Fibroblast of villous mesenchyme (primary cell): ENCODE measurements at regions not wholly inside any gene's neighbourhood (a gene's known extent, or its start where the extent isn't known, plus 50 kb on each side); places are given as distances from the start of the nearest gene placed in this dataset.
A peak's percentile ranks its signal among the peaks of the same experiment; 100 is the strongest.

Source experiments
- DNase-seq: peaks from one replicate; pipeline ENCODE4 v3.0.0-alpha.2; 2010; ENCODE audit warnings: low read depth
- H3K4me3 ChIP-seq: 2 replicates; pipeline ENCODE4 v1.5.1; 2011; ENCODE audit warnings: low read depth, mild to moderate bottlenecking, low read length
- CTCF ChIP-seq: IDR thresholded peaks from 2 replicates; pipeline ENCODE4 v1.5.1; 2012; ENCODE audit warnings: low read depth, mild to moderate bottlenecking, low read length; ENCODE audit not compliant: insufficient read depth

GRCh38 chr13:79998381-79998880, 342.5 kb downstream of the SPRY2 start:
- TF ChIP-seq CTCF, result no peak
- no peak overlapping the region for H3K4me3 ChIP-seq
- DNase-seq, result no peak

- TF ChIP-seq CTCF, result no peak
- DNase-seq, result no peak
Observed at GRCh38 chr13:79997244-79997643, 343.7 kb downstream of the SPRY2 start.

GRCh38 chr13:79995334-79995733, 345.6 kb downstream of the SPRY2 start:
- no peak overlapping the region for H3K4me3 ChIP-seq
- no peak for TF ChIP-seq CTCF
- peak; percentile 68 for DNase-seq

More at GRCh38 chr13:79997244-79997643, 343.7 kb downstream of the SPRY2 start:
- H3K4me3 ChIP-seq, result no peak overlapping the region

- TF ChIP-seq CTCF, result no peak
- H3K4me3 ChIP-seq, result no peak overlapping the region
- DNase-seq, result no peak
Observed at GRCh38 chr13:79992111-79992510, 348.8 kb downstream of the SPRY2 start.

GRCh38 chr13:79990048-79990447, 350.9 kb downstream of the SPRY2 start:
- DNase-seq, result no peak
- no peak overlapping the region for H3K4me3 ChIP-seq
- no peak for TF ChIP-seq CTCF

- no peak for TF ChIP-seq CTCF
- no peak overlapping the region for H3K4me3 ChIP-seq
- DNase-seq, result peak; percentile 59
Observed at GRCh38 chr13:79989217-79989661, 351.7 kb downstream of the SPRY2 start.

GRCh38 chr13:79988573-79988972, 352.4 kb downstream of the SPRY2 start:
- no peak for TF ChIP-seq CTCF
- peak; percentile 88 for DNase-seq
- H3K4me3 ChIP-seq, result no peak overlapping the region
